H9 (cell line): ENCODE measurements at regions not wholly inside any gene's neighbourhood (a gene's known extent, or its start where the extent isn't known, plus 50 kb on each side); places are given as distances from the start of the nearest gene placed in this dataset.

Experiments used
- DNase-seq: peaks from one replicate; pipeline ENCODE4 v3.0.0-alpha.2; 2017
- H2AFZ ChIP-seq: one replicate; pipeline ENCODE4 v1.6.1; 2013; ENCODE audit warnings: mild to moderate bottlenecking, low read length, control low read depth, moderate library complexity
- H2AK5ac ChIP-seq: 2 replicates; pipeline ENCODE4 v1.6.1; 2013; ENCODE audit warnings: low read length, control low read depth, mixed read lengths; ENCODE audit not compliant: insufficient read length
- H2BK120ac ChIP-seq: one replicate; pipeline ENCODE4 v1.6.1; 2013; ENCODE audit warnings: low read depth, mild to moderate bottlenecking, low read length, control low read depth, inconsistent platforms; ENCODE audit not compliant: poor library complexity, severe bottlenecking
- H2BK12ac ChIP-seq: 2 replicates; pipeline ENCODE4 v1.6.1; 2013; ENCODE audit warnings: low read length, control low read depth, mixed read lengths, low read depth; ENCODE audit not compliant: insufficient read length
- H2BK15ac ChIP-seq: 2 replicates; pipeline ENCODE4 v1.6.1; 2013; ENCODE audit warnings: low read depth, low read length, control low read depth
- H2BK20ac ChIP-seq: one replicate; pipeline ENCODE4 v1.6.1; 2013; ENCODE audit warnings: low read depth, mild to moderate bottlenecking, low read length, control low read depth, inconsistent platforms; ENCODE audit not compliant: poor library complexity, severe bottlenecking
- H2BK5ac ChIP-seq: 2 replicates; pipeline ENCODE4 v1.6.1; 2013; ENCODE audit warnings: low read length, control low read depth, mixed read lengths; ENCODE audit not compliant: insufficient read length
- H3K14ac ChIP-seq: 2 replicates; pipeline ENCODE4 v1.6.1; 2013; ENCODE audit warnings: low read length, control low read depth; ENCODE audit not compliant: insufficient read depth
- H3K18ac ChIP-seq: 2 replicates; pipeline ENCODE4 v1.6.1; 2013; ENCODE audit warnings: low read depth, mild to moderate bottlenecking, mixed read lengths, low read length, control low read depth; ENCODE audit not compliant: insufficient read length
- H3K23ac ChIP-seq: 2 replicates; pipeline ENCODE4 v1.6.1; 2013; ENCODE audit warnings: low read length, control low read depth, mixed read lengths, low read depth; ENCODE audit not compliant: insufficient read length
- H3K23me2 ChIP-seq: 2 replicates; pipeline ENCODE4 v1.6.1; 2013; ENCODE audit warnings: low read depth, mild to moderate bottlenecking, mixed read lengths, low read length, control low read depth; ENCODE audit not compliant: insufficient read length, poor library complexity, severe bottlenecking
- H3K27ac ChIP-seq: 2 replicates; pipeline ENCODE4 v1.5.1; 2013; ENCODE audit warnings: low read length, control low read depth, mixed read lengths, low read depth; ENCODE audit not compliant: insufficient read length
- H3K27me3 ChIP-seq: 2 replicates; pipeline ENCODE4 v1.6.1; 2013; ENCODE audit warnings: low read length, control low read depth, inconsistent platforms; ENCODE audit not compliant: insufficient read depth
- H3K4ac ChIP-seq: 2 replicates; pipeline ENCODE4 v1.6.1; 2013; ENCODE audit warnings: low read depth, mild to moderate bottlenecking, control low read depth, inconsistent platforms, low read length, moderate library complexity
- H3K4me1 ChIP-seq: 2 replicates; pipeline ENCODE4 v1.6.1; 2013; ENCODE audit warnings: low read length, control low read depth, inconsistent platforms; ENCODE audit not compliant: insufficient read depth
- H3K4me2 ChIP-seq: 2 replicates; pipeline ENCODE4 v1.6.1; 2013; ENCODE audit warnings: low read length, control low read depth, mixed read lengths; ENCODE audit not compliant: insufficient read length, insufficient read depth
- H3K56ac ChIP-seq: 2 replicates; pipeline ENCODE4 v1.6.1; 2013; ENCODE audit warnings: low read depth, mild to moderate bottlenecking, mixed read lengths, low read length, control low read depth; ENCODE audit not compliant: insufficient read length
- H3K79me1 ChIP-seq: 2 replicates; pipeline ENCODE4 v1.6.1; 2013; ENCODE audit warnings: low read depth, mild to moderate bottlenecking, moderate library complexity, low read length, control low read depth, inconsistent platforms; ENCODE audit not compliant: insufficient read depth, poor library complexity, severe bottlenecking
- H3K79me2 ChIP-seq: 2 replicates; pipeline ENCODE4 v1.6.1; 2013; ENCODE audit warnings: low read length, control low read depth, inconsistent platforms; ENCODE audit not compliant: insufficient read depth
- H3K9ac ChIP-seq: 2 replicates; pipeline ENCODE4 v1.6.1; 2013; ENCODE audit warnings: low read length, control low read depth, mixed read lengths; ENCODE audit not compliant: insufficient read length; ENCODE audit errors: extremely low read depth
- H3K9me3 ChIP-seq: one replicate; pipeline ENCODE4 v1.6.1; 2013; ENCODE audit warnings: low read depth, low read length, inconsistent platforms; ENCODE audit not compliant: control insufficient read depth
- H3T11ph ChIP-seq: one replicate; pipeline ENCODE4 v1.6.1; 2013; ENCODE audit warnings: mild to moderate bottlenecking, low read length, control low read depth, inconsistent platforms
- H4K20me1 ChIP-seq: one replicate; pipeline ENCODE4 v1.6.1; 2013; ENCODE audit not compliant: control insufficient read depth, insufficient read length, insufficient read depth
- H4K5ac ChIP-seq: 2 replicates; pipeline ENCODE4 v1.6.1; 2013; ENCODE audit warnings: low read depth, mild to moderate bottlenecking, mixed read lengths, low read length, control low read depth; ENCODE audit not compliant: insufficient read length
- H4K8ac ChIP-seq: replicated peaks from 2 replicates; pipeline ENCODE4 v1.6.1; 2013; ENCODE audit warnings: low read length, control low read depth, mixed read lengths, low read depth; ENCODE audit not compliant: insufficient read length
- H4K91ac ChIP-seq: 2 replicates; pipeline ENCODE4 v1.6.1; 2013; ENCODE audit warnings: low read depth, mild to moderate bottlenecking, moderate library complexity, mixed read lengths, low read length, control low read depth; ENCODE audit not compliant: insufficient read length
- H3K27ac Mint-ChIP-seq, 3 experiments: 2 replicates in 2 of 3; 3 replicates in 1 of 3; pipeline ENCODE4 v1.8.0; 2020 to 2021; ENCODE audit warnings: mixed read lengths in 3 of 3, mild to moderate bottlenecking in 1 of 3, moderate library complexity in 1 of 3
- H3K27me3 Mint-ChIP-seq: 2 replicates; pipeline ENCODE4 v1.8.0; 2021; ENCODE audit warnings: low read depth, mild to moderate bottlenecking, moderate library complexity, mixed read lengths
- H3K36me3 Mint-ChIP-seq, 3 experiments: 2 replicates in 2 of 3; 3 replicates in 1 of 3; pipeline ENCODE4 v1.8.0; 2020 to 2021; ENCODE audit warnings: low read depth in 3 of 3, mixed read lengths in 3 of 3; ENCODE audit not compliant: insufficient read depth in 1 of 3
- H3K4me1 Mint-ChIP-seq, 2 experiments: 2 replicates each; pipeline ENCODE4 v1.8.0; 2020; ENCODE audit warnings: mixed read lengths in 2 of 2
- H3K4me3 Mint-ChIP-seq, 2 experiments: 2 replicates in 1 of 2; 3 replicates in 1 of 2; pipeline ENCODE4 v1.8.0; 2020 to 2021; ENCODE audit warnings: mild to moderate bottlenecking in 2 of 2, mixed read lengths in 2 of 2, moderate library complexity in 1 of 2
- H3K9me3 Mint-ChIP-seq, 2 experiments: 2 replicates in 1 of 2; 3 replicates in 1 of 2; pipeline ENCODE4 v1.8.0; 2020; ENCODE audit warnings: mild to moderate bottlenecking in 2 of 2, mixed read lengths in 2 of 2, moderate library complexity in 1 of 2
- CTCF ChIP-seq: fragments of 200-600 bp; sonication (generic); conservative IDR thresholded peaks from 3 replicates; pipeline ENCODE4 v1.8.0; 2021; ENCODE audit warnings: antibody characterized with exemption, mild to moderate bottlenecking
- WGBS: extraction: QIAGEN DNeasy Blood & Tissue Kit; methylation state at CpG from one replicate; pipeline ENCODE4 v1.1.7; 2013; ENCODE audit warnings: missing lambda C conversion rate, low lambda C conversion rate, mixed read lengths; ENCODE audit not compliant: insufficient read length; ENCODE audit errors: extremely low coverage; 5-methylcytosine and 5-hydroxymethylcytosine counted together

- H3T11ph ChIP-seq, result no peak overlapping the region
- no peaks in the 10 kb centered on the region for H3K9me3 ChIP-seq
- no peaks in the 10 kb centered on the region for H3K79me2 ChIP-seq
- no peaks in the 10 kb centered on the region for H4K20me1 ChIP-seq
- no peaks in the 10 kb centered on the region for H3K23me2 ChIP-seq
- H2BK20ac ChIP-seq, result no peak overlapping the region
- no peaks in the 10 kb centered on the region for H3K36me3 Mint-ChIP-seq
- H2AFZ ChIP-seq, result no peak overlapping the region
- peaks cover 7 to 10% of the 10 kb centered on the region in 2 experiments for H3K4me1 Mint-ChIP-seq
- H3K79me1 ChIP-seq, result no peaks in the 10 kb centered on the region
- no peak overlapping the region for H2BK5ac ChIP-seq
- no peak overlapping the region for H4K91ac ChIP-seq
- DNase-seq, result no peak
- no peak overlapping the region for H3K23ac ChIP-seq
- no peak overlapping the region for H3K4me3 Mint-ChIP-seq
- no peak overlapping the region for H4K5ac ChIP-seq
- no CpG with 5 or more reads among the region's 1 CpG for WGBS
- H2BK12ac ChIP-seq, result no peak overlapping the region
- no peak overlapping the region for H3K4me2 ChIP-seq
- H3K27me3 ChIP-seq, result no peaks in the 10 kb centered on the region
- TF ChIP-seq CTCF, result no peak
- H3K56ac ChIP-seq, result no peak overlapping the region
- H2BK15ac ChIP-seq, result no peak overlapping the region
- H2BK120ac ChIP-seq, result no peak overlapping the region
- no peak overlapping the region for H2AK5ac ChIP-seq
- H3K27ac Mint-ChIP-seq, result no peak overlapping the region
- H3K14ac ChIP-seq, result no peak overlapping the region
- H4K8ac ChIP-seq, result no peak overlapping the region
- H3K4ac ChIP-seq, result no peak overlapping the region
- no peak overlapping the region for H3K27ac ChIP-seq
- no peaks in the 10 kb centered on the region for H3K9me3 Mint-ChIP-seq
- H3K27me3 Mint-ChIP-seq, result no peaks in the 10 kb centered on the region
- no peak overlapping the region for H3K9ac ChIP-seq
- H3K18ac ChIP-seq, result no peak overlapping the region
- 0 out of 2 replicates have a peak, but pooled peaks cover 5% of the 10 kb centered on the region for H3K4me1 ChIP-seq
Observed at GRCh38 chr16:65375651-65376050, 253.8 kb upstream of the CDH11 start.
